Ishikawa (cell line): ENCODE measurements at regions not wholly inside any gene's neighbourhood (a gene's known extent, or its start where the extent isn't known, plus 50 kb on each side); places are given as distances from the start of the nearest gene placed in this dataset.

Experiments
- CEBPB ChIP-seq: IDR thresholded peaks from 2 replicates; pipeline ENCODE4 v1.6.1; 2012
- EP300 ChIP-seq: IDR thresholded peaks from 2 replicates; pipeline ENCODE4 v1.6.1; 2012; ENCODE audit warnings: borderline replicate concordance
- TEAD4 ChIP-seq: IDR thresholded peaks from 2 replicates; pipeline ENCODE4 v1.6.1; 2012
- YY1 ChIP-seq: IDR thresholded peaks from 2 replicates; pipeline ENCODE4 v1.6.1; 2012; ENCODE audit warnings: low read depth
- TF ChIP-seq, protein P1 (sequence below): IDR thresholded peaks from 2 replicates; pipeline ENCODE4 v1.6.1; 2012
- TF ChIP-seq, protein P2 (sequence below): IDR thresholded peaks from 2 replicates; pipeline ENCODE4 v1.6.1; 2012; ENCODE audit warnings: low read depth, mild to moderate bottlenecking
- TF ChIP-seq, protein P3 (sequence below): IDR thresholded peaks from 2 replicates; pipeline ENCODE4 v1.6.1; 2012

DNA sequence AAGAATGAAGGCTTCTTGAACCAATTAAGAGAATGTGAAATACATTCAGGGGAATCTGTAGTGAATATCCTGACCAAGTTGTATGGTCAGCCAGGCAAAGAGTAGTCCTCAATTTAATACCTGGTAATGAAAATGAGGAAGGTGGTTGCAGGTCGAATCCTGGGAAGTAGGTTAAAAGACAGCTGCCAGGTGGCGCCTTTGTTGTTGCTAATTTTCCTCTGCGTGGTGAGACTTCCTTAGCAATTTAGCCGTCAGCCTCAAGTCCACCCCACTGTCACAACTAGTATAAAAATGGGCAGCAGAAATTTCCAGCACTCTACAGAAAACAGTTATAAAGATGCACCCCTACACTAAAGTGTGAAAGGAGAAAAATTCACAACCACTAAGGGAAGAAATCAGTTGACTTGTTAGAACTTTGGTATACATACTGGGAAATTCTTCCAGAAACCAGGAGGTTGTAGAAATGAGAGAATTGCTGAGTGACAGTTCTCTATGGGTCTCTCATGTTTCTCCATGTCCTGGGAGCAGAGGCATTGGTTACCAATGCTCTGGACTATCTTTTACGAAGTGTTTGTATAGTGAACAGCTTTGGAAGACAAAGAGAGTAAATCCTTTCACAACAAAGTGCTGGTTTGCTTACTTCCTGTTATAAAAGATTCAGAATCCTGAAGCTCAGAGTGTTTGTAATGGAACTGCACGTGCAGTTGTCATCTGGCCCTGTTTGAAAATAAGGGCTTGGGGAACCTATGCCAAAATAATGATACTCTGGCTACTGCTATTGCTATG lies 235.9 kb downstream of the NHLRC3 start:
- TF ChIP-seq YY1 = no peak
- TF ChIP-seq EP300 = no peak
- no peak for TF ChIP-seq TEAD4
- TF ChIP-seq CEBPB = no peak
- TF ChIP-seq, protein P1, sequence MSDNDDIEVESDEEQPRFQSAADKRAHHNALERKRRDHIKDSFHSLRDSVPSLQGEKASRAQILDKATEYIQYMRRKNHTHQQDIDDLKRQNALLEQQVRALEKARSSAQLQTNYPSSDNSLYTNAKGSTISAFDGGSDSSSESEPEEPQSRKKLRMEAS = no peak
- TF ChIP-seq, protein P2, sequence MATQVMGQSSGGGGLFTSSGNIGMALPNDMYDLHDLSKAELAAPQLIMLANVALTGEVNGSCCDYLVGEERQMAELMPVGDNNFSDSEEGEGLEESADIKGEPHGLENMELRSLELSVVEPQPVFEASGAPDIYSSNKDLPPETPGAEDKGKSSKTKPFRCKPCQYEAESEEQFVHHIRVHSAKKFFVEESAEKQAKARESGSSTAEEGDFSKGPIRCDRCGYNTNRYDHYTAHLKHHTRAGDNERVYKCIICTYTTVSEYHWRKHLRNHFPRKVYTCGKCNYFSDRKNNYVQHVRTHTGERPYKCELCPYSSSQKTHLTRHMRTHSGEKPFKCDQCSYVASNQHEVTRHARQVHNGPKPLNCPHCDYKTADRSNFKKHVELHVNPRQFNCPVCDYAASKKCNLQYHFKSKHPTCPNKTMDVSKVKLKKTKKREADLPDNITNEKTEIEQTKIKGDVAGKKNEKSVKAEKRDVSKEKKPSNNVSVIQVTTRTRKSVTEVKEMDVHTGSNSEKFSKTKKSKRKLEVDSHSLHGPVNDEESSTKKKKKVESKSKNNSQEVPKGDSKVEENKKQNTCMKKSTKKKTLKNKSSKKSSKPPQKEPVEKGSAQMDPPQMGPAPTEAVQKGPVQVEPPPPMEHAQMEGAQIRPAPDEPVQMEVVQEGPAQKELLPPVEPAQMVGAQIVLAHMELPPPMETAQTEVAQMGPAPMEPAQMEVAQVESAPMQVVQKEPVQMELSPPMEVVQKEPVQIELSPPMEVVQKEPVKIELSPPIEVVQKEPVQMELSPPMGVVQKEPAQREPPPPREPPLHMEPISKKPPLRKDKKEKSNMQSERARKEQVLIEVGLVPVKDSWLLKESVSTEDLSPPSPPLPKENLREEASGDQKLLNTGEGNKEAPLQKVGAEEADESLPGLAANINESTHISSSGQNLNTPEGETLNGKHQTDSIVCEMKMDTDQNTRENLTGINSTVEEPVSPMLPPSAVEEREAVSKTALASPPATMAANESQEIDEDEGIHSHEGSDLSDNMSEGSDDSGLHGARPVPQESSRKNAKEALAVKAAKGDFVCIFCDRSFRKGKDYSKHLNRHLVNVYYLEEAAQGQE = no peak
- TF ChIP-seq, protein P3, sequence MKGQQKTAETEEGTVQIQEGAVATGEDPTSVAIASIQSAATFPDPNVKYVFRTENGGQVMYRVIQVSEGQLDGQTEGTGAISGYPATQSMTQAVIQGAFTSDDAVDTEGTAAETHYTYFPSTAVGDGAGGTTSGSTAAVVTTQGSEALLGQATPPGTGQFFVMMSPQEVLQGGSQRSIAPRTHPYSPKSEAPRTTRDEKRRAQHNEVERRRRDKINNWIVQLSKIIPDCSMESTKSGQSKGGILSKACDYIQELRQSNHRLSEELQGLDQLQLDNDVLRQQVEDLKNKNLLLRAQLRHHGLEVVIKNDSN = no peak
